HG03039 (cell line): ENCODE measurements at regions not wholly inside any gene's neighbourhood (a gene's known extent, or its start where the extent isn't known, plus 50 kb on each side); places are given as distances from the start of the nearest gene placed in this dataset.

Experiments
- ATAC-seq: cut with Tn5 transposase; IDR thresholded peaks from one replicate; pipeline ENCODE4 v1.9.1; 2021; ENCODE audit warnings: mild to moderate bottlenecking, moderate library complexity; ENCODE audit not compliant: unreplicated experiment

DNA sequence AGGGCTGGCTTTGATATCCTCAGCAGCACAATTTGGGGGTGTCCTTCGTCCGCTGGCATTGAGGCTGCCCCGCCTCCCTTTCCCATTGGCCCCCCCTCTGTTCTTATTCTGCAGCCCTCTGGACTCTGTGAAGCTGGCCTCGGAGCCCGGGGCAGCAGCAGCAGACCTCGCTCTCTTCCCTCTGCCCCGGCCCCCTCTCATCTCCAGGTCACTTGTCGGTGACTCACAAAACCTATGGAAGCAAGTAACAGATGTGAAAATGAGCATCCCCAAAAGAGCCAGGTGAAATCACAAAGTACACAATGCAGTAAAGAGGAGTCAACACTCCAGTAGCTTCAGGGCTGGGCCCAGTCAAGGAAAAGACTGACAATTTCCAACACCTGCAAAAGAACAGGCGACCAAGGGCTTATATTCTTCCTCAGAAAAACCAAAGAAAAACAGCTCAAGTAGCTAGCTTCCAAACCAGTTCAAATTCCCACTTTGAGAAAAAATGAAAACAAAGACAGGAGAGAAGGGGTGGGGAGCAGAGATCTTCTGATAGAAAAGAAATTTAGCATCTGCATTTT is 97.5 kb downstream of the ZNF608 start:
- no peak for ATAC-seq

DNA sequence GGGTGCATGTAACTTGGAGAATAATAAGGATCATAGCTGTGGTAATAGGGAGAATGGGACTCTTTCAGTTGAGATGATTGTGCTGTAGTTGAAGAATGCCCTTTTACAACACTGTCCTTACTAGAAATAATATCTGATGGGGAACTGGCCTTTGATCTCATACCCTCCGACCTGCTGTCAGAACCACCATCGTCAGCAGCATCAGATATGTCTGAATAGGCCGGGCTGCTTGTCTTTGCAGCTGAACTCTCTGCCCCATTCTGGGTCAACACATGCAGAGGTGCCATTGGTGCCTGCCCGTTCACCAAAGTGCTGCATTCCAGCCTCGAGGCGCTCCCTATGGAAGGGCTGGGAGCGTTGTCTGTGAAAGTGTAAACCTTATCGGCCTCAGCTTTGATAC is 99.1 kb downstream of the ZNF608 start:
- no peak for ATAC-seq

DNA sequence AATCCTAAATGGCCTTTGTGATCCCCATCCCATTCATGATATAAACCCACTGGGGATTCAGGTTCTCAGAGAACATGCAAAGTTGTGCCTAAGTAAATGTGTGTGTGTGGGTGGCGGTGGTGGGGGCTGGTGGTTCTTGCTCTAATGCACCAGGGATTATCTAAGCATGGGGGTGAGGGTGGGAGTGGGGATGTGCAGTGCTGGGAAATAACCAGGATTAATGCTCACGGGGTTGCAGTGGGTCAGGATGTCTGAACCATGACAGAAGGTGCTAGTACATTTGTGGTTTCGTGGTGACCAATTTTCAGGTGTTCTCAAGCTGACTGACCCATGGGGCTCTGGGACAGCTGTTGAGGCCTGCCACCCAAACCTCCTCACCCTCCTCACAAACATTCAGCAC is 101.0 kb downstream of the ZNF608 start:
- ATAC-seq = no peak

DNA sequence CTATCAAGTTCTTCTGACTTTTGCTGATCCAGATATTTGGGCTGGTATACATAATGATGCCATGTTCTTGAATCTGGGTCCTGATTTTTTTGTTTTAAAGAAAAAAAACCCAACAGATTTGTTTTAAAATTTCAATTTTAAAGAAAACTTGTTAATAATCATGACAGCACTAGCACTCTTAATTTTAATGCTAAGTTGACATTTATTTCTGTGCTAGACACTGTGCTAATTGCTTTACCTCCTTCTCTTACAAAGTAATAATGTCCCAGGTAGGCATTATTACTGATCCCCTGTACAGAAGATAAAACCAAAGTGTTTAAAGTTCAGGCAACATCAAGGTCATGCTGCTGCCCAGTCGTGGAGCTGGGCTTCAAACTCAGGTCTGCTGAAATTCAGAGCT is 101.9 kb downstream of the ZNF608 start:
- no peak for ATAC-seq

DNA sequence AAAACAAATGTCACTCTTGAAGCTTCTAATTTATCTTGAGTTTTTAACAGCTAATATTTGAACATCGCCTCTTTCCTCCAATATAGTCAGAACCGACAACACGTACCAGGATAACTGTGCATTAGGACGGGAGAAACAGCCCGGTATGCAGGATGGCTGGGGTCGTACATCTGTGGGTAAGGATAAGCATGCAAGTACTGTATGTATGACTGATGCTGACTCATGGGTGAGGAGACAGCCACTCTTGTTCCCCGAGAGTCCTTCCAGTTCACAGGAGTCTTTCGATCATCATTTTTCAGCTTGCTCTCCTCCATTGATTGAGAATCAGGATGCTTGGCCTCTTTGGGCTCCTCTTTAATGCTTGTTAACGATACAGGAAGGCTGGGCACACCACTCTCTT is 102.3 kb downstream of the ZNF608 start:
- ATAC-seq = no peak

DNA sequence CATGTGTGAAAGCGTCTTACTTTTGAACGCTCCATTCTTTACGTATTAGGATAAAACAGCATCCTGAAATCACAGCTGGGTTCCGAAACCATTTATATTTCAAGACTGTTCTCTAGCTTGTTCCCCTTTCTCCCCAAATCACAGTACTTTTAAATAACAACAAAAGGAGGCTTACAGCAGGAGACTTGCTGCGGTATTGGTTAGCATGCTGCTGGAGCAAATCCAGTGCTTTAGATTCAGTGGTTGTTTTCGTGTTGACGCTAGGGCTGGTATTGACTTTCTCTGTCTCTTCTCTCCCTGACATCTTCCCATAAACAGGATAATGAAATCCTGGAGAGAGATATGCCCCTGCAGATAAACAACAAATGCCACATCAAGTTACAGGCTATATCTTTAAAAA is 103.1 kb downstream of the ZNF608 start:
- no peak for ATAC-seq

DNA sequence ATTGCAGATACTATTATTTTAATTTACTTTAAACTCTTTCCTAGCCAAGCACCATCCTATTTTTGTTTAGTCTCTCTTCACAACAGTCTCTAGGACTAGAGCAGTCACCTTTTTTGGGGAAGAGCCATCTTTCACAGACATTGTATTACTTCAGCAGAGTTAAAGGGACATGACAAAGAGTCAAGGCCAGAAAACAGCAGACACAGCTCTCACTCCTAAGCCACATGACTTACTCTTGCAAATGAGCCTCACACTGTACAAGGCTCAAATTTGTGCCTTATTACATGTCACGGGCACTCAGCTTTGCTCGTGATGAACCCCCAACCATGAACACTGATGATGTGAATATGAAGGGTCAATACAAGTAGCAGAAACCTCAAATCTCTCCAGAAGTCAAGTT is 104.3 kb downstream of the ZNF608 start:
- peak; percentile 39 for ATAC-seq

DNA sequence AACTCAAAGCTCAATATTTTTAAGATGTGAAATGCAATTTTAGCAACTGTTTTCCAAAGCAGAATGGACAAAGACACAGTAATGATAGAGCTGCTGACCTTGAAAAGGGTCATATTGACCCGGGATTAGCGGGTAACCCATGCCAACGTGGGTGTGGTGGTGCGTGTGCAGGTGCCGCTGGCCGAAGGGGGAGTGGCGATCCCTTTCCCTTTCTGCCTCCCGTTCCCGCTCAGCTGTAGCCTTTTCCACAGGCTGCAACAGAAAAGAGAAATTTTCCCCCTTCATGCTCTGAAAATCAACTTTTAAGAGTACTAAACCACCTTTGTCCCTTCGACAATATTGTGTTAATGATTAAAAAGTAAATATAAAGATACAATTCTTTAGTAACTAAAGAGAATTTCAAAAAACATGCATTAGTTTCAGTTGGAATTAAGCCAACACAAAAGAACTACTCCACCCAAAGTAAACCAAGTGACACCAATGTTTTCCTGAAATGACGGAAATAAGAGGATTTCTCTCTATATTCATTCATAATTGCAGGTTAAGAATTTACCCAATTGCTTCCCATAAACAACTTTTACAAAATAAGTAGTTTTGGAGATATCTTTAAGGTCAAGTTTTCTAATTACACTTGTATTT is 105.2 kb downstream of the ZNF608 start:
- no peak for ATAC-seq

DNA sequence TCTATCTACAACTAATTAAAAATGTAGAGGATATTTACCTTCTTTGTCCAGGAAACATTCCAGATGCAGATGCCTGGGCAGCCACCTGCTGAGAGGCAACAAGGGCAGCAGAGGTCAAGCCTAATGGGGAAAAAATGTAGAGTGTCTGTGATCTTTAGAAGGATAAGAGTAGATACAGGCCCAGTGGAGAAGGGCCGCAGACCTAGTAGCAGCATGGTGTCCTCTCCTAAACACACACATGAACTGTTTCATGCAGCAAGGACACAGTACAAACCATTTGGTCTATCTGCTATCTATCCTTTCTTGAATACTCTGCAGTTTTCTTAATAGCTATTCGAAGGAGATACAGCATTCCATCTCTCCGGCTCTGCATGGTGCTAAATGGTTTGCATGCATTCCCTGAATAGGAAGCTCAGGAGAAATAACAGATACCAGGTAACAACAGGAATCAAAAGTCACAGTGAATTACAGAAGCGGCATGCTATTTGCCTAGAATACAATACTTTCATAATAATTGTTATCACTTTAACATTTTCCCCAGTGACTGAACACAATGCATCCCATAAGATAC is 107.3 kb downstream of the ZNF608 start:
- no peak for ATAC-seq

DNA sequence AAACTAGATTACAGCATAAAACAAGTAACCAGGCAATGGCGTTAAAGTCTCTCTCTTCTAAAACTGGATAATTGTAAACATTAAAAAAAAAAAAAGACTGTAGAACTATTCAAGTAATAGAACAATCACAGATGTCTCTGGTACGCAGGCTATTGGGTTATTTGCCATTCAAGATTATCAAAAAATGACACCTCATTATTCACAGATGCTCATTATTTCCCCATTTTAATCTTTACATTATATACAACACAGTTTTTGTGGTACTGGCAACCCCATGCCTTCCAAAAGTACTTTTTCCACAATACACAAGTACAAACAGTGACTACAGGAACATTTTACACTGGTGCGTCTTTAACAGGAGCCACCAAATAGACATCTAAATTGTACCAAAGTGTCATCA is 109.4 kb downstream of the ZNF608 start:
- ATAC-seq = no peak

DNA sequence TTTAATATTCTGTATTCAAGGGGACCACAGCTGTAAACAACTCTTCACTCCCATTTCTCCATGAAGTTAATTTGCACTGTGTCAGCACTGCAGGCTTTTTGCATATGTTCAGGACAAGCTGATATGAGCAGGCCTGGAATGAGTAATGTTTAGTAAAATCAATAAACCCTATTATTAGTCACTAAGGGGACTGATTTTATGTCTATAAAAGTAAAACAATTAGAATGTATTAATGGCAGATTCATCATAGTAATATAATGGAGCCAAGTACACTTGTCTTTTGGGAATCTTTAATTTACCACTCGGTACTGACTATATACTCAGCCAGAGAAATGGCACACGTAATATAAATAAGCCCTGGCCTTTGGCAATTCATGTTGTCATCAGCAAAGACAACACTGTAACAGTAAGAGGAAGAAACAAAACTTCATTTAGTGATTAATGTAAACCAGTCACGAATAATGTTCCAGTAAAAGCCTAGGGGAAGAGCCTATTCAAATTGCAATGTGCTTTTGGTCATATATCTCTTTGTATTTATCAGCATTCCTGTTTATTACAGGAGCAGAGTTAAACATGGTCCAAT is 111.6 kb downstream of the ZNF608 start:
- peak; percentile 50 for ATAC-seq

DNA sequence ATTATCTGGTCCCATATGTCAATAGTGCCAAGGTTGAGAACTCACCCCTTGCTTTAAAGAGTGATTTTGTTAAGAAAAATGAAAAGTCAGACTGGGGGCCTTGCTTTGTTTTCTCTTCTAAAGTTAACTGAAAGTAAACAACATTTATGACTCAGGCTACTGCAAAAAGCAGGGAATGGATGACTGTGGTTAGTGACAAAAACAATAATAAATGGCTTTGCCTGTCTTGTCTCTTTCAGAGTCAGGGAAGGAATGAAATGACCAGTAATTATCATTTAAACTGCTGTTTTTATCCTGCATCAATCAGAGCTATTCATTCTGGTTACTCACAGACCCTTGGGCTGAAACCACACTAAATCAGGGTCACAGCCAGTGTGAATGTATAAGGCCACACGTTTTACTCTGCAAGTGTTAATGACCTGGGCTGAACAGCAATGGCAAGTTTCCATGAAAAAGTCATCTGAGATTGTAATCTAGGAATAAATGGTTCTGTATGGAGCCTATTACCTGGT is 112.2 kb downstream of the ZNF608 start:
- ATAC-seq = peak; percentile 10

DNA sequence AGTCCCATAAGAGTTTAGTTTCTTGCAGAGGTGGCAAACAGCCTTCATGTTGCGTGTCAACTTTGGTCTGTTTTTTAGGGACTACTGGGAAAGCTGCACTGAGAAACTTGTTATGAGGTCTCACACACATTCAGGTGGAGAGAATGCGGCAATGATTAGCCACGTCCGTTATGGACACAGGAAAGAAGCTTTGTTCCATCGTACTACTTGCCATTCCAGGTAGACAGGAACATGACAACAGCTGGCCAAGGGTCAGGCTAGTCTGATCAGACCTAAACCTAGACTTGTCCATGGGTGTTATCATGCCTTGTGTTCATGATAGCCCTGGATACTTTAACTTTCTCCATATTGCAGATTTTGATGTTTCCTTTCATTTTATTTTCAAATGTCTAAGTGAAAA is 113.2 kb downstream of the ZNF608 start:
- ATAC-seq = no peak

DNA sequence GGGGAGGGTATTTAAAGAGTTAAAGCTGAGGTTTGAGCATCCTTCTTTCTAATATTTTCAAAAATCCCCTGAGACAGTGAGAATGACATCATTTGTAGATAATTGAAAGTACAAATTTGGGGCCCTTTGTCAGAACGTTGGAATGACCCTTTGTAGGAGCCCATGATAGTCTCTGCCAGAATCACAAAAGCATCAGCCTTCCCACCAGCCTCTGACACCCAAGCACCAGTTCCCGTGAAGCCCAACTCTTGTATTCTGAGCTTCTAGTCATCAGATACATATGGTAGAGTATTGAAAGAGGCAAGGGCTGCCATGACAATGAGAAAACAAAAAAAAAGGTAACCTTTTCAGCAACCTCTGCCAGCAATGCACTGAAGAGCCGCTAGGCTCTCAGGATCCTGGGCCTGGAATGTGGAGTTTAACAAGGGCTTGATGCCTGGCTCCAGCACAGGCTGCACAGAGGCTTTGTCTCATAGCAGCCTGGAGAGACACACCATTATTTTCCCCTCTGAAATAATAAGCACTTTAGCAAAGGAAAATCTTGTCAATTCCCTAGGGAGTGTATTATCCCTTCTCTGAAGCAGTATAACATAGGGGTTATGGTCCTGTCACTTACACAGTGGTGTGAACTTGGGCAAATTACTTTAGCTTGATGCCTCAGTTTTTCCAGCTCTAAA is 114.4 kb downstream of the ZNF608 start:
- no peak for ATAC-seq

DNA sequence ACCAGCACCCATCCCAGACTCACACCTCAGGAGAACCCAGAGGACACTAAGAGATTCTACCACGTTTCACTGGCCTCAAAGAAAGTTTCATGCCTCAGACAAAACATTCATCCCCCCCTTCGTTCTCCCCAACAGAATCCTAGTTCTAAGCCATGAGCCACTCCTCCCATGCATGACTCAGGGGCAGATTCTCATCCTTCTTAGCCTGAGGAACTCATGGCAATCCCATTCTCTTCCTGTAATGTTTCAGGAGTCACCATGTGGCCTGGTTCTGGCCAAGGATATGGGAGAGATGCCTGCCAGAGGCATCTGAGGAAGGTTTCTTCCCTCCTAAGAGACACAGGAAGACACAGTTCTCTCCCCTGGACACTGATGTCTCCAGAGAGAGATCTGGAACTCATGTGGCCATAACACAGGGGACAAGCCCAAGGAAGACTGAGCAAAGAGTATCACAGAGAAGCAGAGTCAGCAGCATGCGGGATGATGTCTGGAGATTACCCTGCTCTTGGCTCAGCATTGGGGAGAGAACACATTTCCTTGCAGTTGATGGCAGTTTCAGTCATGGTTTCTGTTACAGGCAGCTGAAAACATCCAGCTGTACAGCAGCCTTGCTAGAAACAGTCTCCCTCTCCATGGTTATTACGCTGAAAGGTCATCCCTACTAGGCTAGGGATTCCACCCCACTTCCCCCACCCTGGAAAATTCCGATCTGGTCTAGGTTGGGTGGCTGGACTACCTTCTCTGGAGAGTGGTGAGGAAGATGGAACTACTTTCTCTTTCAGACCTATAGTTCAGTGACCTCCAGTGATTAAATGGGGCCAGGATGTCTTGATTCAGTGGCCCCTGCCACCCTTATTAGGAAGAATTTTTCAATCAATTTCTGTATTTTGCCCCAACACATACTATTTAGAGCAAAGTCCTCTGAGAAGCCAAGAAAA is 115.4 kb downstream of the ZNF608 start:
- ATAC-seq = peak; percentile 63

DNA sequence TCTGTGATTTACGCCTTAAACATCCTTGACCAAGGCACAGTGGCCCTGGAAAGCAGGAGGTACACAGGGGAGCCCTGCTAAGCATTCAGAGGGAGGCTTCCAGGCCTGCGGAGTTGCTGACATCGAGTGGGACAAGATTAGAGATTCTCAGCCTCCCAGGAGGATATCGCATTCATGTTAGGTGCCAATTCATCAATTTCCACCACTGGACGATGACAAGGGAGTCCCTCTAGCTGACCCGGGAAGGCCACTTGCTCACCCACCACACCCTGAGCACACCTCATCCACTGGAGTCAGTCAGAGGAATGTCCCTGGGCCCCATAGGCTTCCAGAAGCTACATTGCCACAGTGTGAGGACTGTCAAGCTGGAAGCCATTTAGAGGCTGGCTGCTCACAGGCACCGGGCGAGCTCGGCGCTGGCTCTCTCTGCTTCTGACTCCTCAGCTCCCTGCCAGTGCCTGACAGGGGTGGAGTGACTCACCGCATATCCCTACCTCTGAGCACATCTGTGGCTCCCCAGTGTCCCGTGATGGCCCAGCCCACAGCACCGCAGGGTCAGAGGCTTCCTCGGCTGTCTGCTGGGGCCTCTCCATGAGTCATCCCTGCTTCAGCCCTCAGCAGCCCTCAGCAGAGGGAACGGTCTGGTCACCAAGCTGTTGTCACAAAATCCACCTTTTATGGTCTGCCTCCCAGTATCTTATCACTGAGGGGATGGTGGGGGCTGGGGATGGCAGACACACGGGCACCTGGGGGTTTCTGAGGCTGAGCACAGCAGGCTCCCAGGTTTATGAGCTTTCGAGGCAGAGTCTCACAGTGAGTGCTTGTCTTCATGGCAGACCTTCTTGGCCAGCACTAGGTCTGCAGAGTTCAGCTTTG is 117.5 kb downstream of the ZNF608 start:
- no peak for ATAC-seq

DNA sequence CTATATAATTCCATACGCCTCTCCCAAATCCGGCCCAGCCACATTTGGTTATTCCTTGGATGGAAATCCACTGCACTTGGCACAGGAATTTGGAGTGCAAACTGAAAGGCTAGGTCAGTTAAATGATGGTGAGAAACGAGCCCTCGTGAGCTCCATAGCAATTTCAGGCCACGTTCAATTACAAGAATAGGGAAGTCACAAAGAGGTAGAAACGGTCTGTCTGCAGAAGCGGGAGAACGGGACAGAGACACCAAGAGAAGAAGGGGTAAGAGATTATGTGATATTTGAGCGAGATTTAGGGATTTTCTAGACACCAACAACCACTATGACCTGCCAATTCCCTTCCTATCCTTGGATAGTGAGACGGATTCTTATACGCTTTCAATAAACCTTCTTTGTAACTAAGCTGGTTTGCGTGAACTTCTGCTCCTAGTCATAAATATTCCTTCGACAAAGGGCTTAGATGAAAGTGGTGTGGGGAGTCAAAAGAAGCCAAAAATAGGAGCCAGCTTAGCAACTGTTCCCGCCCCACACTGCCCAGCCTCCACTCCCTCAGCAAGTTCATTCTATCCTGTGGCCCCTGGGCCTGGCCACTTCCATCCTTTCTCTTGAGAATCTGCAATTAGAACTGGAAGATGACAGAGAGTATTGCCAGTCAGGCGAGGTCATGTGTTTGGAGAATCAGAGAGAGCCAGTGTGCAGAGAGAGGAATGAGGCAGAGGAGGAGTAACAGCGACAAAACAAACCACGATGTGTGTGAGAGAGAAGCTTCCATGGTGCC is 118.4 kb downstream of the ZNF608 start:
- ATAC-seq = no peak

DNA sequence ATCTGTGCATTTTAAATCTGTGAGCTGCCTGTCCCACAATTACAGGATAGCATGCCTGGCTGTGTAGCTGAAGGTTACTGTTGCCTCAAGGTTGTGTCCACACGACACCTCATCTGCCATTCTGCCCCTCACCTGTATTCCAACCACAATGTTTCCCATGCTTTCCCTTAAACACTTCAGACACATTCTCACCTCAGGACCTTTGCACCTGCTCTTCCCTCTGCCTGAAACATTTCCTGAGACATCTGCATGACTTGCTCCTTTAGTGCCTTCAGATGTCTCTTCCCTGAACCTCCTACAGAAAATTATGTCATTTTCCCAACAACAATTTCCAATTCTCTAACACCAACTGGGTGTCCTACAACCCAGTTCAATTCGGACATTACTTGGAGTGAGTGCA is 120.4 kb downstream of the ZNF608 start:
- no peak for ATAC-seq

DNA sequence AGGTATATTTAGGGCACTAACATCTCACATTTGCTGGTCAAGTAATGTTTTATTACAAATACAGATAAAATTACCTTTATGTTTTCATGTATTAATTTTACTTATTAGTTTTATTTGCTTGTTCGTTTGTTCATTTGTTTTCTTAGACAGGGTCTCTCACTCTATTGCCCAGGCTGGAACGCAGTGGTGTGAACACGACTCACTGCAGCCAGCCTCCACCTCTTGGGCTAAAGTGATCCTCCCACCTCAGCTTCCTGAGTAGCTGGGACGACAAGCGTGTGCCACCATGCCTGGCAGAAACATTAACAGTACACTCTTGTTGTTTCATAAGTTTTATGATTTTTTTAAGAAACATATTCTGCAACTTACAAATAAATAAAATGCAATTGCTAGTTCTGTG is 123.2 kb downstream of the ZNF608 start:
- ATAC-seq = no peak
